Activated CD8-positive, alpha-beta memory T cell treated with anti-CD3 and anti-CD28 coated beads, Interleukin-2, amount 50 U/mL, for 4 hours (primary cell): ENCODE measurements at regions not wholly inside any gene's neighbourhood (a gene's known extent, or its start where the extent isn't known, plus 50 kb on each side); places are given as distances from the start of the nearest gene placed in this dataset.
"Not testable (repeated sequence)": the region's sequence is repeated elsewhere in the genome, so short reads cannot be mapped to it uniquely, and the experiment has no call there.

Source experiments
- DNase-seq: peaks from one replicate; pipeline ENCODE4 v3.0.0-alpha.2; 2020

- DNase-seq = not testable (repeated sequence)
Measured at GRCh38 chr17:445839-446238, 93.2 kb upstream of the RPH3AL start, which contains the start of gene RFLNB. Gene RFLNB, minus strand, starts transcription at chr17:445939.

GRCh38 chr17:444879-445454 is 92.4 kb upstream of the RPH3AL start:
- no peak for DNase-seq

- DNase-seq = no peak
Measured at GRCh38 chr17:443109-443508, 90.5 kb upstream of the RPH3AL start.

- DNase-seq = no peak
Measured at GRCh38 chr17:441155-441950, 88.7 kb upstream of the RPH3AL start.

GRCh38 chr17:438191-438590 is 85.6 kb upstream of the RPH3AL start:
- no peak for DNase-seq

GRCh38 chr17:437545-437944 is 84.9 kb upstream of the RPH3AL start:
- no peak for DNase-seq

GRCh38 chr17:436571-436970 is 84.0 kb upstream of the RPH3AL start:
- DNase-seq = no peak

GRCh38 chr17:432471-432870 is 79.9 kb upstream of the RPH3AL start:
- not testable (repeated sequence) for DNase-seq

- DNase-seq = no peak
Measured at GRCh38 chr17:431494-431893, 78.9 kb upstream of the RPH3AL start.

GRCh38 chr17:429589-429988 is 77.0 kb upstream of the RPH3AL start:
- no peak for DNase-seq

GRCh38 chr17:428414-428813 is 75.8 kb upstream of the RPH3AL start:
- DNase-seq = no peak

- no peak for DNase-seq
Measured at GRCh38 chr17:427891-428290, 75.3 kb upstream of the RPH3AL start.

- DNase-seq = no peak
Measured at GRCh38 chr17:427327-427726, 74.7 kb upstream of the RPH3AL start.

GRCh38 chr17:422196-422930 is 69.8 kb upstream of the RPH3AL start:
- no peak for DNase-seq

- DNase-seq = no peak
Measured at GRCh38 chr17:420479-421175, 68.0 kb upstream of the RPH3AL start.

GRCh38 chr17:419073-419735 is 66.6 kb upstream of the RPH3AL start:
- no peak for DNase-seq

- DNase-seq = peak; percentile 45
Measured at GRCh38 chr17:418421-418751, 65.8 kb upstream of the RPH3AL start.

- DNase-seq = no peak
Measured at GRCh38 chr17:417691-418420, 65.2 kb upstream of the RPH3AL start.

GRCh38 chr17:416293-417206 is 63.9 kb upstream of the RPH3AL start:
- DNase-seq = peak; percentile 31

GRCh38 chr17:413706-414380 is 61.2 kb upstream of the RPH3AL start:
- DNase-seq = no peak

GRCh38 chr17:413016-413350 is 60.4 kb upstream of the RPH3AL start:
- DNase-seq = no peak
